Suppressor macrophage treated with lipopolysaccharide for 4 hours (primary cell): ENCODE measurements at regions not wholly inside any gene's neighbourhood (a gene's known extent, or its start where the extent isn't known, plus 50 kb on each side); places are given as distances from the start of the nearest gene placed in this dataset.

Source experiments
- DNase-seq: peaks from one replicate; pipeline ENCODE4 v3.0.0-alpha.2; 2020

DNA sequence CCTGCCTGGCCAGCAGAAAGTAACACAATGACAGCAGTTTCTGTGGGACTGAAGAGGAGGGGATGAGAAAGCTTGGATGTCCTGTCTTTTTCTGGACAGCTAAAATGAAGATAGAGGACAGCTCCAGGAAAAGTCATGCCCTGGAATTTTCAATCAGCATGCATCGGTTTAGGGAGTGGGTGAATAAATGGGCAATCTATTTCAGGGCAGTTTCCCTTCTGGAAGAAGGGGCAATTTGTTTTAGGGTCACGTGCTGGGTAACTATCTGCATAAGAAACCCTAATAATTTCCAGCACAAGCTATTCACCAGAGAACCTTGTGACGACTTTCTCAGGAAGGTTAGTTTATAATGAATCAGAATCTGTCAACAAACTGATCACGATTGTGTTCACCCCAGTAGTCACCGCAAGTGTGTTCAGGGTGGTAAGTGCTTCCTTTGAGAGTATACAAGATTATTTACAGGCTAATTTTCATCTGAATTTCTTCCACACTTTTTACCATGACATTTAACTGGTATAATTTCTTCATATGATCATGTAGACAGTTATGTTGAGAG is 318.0 kb upstream of the GBE1 start:
- no peak for DNase-seq

GRCh38 chr3:82078246-82078645 is 316.8 kb upstream of the GBE1 start:
- DNase-seq: no peak

GRCh38 chr3:82067420-82067819 is 306.0 kb upstream of the GBE1 start:
- no peak for DNase-seq

- DNase-seq: no peak
Measured at GRCh38 chr3:82058809-82059208, 297.4 kb upstream of the GBE1 start.

DNA sequence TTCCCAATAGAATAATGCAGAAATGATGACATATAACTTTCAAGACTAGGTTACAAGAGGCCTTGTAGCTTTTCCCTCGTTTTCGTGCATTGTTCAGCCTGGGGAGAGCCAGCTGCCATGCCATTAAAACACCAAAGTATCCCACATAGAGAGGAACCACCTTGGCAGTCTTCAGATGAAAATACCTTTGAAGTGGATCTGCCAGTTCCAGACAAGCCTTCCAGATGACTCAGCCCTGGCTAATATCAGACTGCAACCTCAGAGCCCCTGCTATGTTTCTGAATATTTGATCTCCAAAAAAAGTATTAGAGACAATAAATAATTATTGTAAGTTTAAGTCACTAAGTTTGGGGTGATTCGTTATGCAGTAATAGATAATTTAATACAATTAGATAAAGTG is 294.3 kb upstream of the GBE1 start:
- no peak for DNase-seq

DNA sequence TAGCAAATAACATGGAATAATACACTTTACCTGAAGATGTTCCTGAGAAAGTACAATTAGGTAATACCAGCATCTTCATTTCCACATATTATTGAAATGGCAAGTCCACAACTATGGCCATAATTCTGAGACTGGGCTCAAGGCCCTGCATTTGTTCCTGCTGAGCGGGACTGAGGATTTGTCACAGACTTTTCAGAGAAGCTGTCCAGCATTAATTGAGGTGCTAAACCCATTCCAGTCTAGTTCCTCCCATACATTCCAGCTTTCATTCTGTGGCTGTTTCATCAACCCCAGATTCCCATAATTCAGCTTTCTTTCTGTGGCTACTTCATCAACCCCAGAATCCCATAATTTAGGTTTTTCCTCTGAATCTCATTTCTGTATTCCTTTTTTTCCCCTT is 293.4 kb upstream of the GBE1 start:
- DNase-seq: no peak

DNA sequence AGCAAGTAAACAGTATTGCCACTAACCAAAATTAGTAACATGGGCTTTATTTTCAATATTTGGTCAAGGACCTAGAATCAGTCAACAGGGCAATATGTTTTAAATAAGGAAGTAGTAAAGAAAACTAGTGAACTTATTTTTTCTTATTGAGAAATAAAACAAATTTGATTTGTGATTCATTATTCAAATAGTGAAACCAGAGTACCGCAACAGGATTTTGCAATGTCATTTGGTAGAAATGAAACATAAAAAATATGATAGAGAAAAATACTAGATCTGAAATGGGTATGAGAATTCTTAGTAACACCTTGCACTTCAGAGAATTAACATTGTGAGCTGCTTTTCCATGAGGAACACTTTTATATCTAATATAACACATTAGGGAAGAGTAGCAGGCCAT is 291.8 kb upstream of the GBE1 start:
- peak; percentile 2 for DNase-seq

DNA sequence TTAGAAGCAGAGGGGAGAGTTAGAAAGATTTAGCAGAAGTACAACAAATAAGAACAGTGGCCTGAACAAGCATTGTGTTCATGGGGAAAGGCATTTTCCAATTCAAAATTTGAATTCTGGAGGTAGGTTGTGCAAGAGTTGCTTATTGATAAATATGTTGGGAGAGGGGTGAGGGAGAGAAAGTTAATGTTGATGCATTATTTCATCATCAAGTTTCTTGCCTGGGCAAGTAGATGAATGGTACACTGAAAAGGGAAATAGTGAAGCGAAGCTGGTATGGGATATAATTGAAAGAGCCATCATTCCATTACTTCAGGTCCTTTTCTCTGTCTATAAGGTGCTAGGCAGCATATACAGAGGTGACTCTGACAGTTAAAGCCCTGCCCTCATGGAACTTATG is 288.9 kb upstream of the GBE1 start:
- DNase-seq: no peak

DNA sequence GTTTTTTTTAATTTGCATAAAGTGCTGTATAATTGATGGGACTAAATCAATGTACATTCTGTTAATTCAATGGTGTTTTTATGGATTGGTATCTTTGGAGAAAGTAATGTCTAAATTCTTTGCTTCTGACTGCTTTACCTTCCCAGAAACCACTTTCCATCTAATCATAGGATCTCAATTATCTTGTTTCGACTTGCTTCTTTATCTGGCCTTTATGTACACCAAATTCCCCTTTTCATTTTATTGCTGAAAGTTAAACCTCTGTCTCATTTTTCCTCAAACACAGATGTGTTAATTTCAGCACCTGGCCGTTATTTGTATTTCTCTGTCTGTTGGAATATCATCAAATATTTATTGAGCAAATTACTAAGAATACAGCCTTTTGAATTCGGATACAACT is 287.3 kb upstream of the GBE1 start:
- DNase-seq: no peak

- no peak for DNase-seq
Measured at GRCh38 chr3:82044930-82045705, 283.7 kb upstream of the GBE1 start.

DNA sequence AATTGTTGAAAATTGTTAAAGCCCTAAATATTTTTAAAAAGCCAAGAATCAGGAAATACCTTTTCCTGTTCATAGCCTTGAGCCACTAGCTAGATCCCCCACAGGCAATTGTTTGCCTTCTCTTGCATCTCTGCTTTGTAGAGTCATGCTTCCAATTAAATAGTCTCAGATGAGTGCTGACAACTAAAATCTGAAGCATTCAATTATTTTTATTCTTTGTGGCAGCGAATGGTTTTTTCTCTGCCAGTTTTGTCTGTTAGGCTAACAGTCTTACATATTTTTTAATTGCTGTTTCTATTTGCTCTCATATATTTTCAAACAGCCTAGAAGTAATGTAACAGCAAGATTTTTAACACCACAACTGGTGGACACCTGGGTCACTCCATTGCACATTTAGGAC is 277.1 kb upstream of the GBE1 start:
- DNase-seq: no peak

- DNase-seq: no peak
Measured at GRCh38 chr3:82033186-82033585, 271.7 kb upstream of the GBE1 start.

DNA sequence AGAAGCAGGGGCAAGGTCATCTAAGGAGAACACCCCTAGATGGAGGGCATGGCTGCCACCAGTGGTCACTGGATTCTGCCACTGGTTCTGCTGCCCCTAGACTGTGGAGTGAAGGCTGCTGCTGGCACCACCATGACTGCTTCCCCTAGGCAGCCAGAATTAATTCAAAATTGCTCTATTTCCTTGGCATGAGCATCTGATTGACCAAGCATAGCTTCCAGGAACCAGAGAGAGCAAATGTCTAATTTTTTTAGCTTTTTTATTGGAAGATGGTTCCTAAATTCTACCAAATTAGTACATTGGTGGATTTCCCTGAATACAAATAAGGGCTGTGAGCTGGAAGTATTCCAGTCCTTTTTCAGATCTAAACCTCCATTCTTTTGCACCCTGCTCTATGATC is 270.2 kb upstream of the GBE1 start:
- no peak for DNase-seq

GRCh38 chr3:82030916-82031315 is 269.5 kb upstream of the GBE1 start:
- DNase-seq: no peak

- DNase-seq: no peak
Measured at GRCh38 chr3:82022836-82023235, 261.4 kb upstream of the GBE1 start.

DNA sequence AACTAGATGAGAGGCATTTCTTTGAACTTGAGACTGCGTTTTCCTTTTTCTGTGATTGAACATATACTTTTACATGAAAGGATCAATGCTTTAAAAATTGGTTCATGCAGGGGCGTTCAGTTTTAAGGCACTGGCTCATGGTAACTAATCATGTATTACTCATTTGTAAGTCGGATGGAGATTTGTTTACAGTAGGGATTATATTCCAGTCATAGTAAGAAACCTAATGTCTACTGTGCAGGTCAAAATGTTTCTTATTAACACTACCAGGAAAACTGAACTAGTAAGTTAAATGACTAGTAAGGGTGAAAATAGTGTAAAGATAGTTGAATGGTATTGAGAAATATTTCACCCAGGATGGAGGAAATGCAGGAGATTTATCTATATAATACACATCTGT is 258.8 kb upstream of the GBE1 start:
- no peak for DNase-seq

GRCh38 chr3:82015241-82015640 is 253.8 kb upstream of the GBE1 start:
- DNase-seq: no peak

DNA sequence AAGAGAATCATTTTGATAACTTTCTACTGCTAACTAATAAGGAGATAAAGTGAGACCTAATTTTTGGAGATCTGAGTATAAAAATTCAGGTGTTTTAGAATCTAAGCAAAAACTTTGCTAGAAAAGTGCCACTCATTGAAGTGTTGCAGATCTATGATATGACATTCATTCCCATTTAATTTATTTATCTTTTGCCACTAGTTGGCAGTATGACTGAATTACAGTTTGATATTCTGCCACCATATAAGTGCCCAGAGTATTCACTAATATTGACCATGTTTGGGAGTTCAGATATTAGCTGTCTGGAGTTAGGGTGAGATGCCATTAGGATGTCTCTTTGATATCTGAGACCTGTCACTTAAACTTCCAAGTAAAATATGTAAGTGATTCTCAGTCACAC is 251.3 kb upstream of the GBE1 start:
- DNase-seq: no peak

- no peak for DNase-seq
Measured at GRCh38 chr3:82011336-82011735, 249.9 kb upstream of the GBE1 start.

GRCh38 chr3:82005266-82005665 is 243.8 kb upstream of the GBE1 start:
- DNase-seq: no peak

DNA sequence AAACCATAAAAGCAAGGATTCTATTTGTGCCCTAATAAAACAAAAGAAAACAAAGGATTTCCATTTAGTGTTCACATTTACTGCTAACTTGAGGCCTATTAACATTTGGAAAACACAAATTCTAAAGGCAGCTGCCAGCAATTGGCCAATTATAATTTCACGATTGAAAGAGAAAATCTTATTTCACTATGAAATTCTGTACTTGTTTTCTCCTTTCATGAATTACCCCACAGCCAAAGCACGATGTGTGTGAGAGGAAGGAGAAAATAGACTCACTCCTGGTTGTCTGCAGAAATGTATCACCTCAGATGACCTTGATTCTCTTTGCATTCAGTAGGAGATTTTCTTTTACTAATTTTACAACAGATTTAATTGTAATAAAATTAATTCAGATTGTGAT is 242.8 kb upstream of the GBE1 start:
- DNase-seq: no peak

DNA sequence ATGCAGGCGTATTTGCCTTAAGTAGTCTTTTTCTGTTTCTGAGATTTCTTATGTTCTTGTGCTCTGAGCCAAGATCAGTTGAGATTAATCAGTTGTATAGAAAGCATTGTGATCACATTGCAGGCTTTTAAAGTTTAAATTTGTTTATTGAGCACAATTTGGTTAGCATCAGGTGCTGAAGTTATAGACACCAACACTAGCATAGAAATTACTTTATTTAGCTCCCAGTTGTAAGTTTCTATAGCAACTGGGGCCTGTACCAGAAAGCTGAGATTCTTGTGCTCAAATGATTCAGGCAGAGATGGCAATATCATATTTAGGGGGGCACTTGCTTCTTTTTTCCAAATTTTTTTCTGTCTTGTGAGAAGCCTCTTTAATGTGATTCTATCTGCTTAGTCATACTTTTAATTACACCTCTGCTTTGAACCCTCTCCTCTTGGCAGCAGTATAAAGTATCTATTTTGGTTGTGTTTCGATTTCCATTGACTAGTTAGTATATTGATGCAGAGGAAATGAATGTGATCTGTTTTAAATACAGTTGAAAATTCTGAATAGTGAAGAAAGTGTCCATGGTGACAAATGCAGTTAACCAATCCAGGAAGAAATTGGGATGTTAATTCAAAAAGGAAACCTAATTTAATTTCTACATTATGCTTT is 241.7 kb upstream of the GBE1 start:
- DNase-seq: peak; percentile 8

- DNase-seq: no peak
Measured at GRCh38 chr3:82002491-82002890, 241.0 kb upstream of the GBE1 start.

DNA sequence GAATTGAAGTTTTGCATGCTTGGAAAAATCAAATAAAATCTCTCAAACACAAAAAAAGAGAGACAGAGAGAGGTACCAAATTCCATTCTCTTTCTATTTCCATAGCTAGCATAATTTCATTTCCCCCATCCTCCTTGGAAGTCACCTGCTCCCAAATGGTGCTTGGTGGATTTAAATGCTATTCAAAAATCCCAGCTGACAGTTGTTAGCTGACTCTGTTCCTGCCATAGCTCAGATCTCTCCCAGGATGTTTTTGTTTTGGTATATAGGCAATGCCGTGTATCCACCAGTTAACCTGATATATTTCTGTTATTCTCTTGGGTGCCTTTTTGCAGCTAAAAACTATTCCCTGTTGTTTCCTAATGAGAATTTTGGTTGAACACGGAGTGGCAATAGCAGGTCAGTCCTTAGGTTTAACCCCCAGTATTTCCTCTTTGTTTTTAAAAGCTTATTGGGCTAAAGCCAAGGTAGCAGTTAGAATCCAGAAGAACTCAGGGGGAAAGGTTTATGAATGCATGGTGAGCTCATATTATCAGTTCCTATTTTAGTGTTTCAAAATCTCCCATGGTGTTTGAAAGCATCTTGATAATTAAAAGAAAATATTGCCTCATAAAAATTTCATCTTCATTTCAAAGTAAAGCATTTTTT is 240.0 kb upstream of the GBE1 start:
- DNase-seq: no peak
